Neuronal stem cell (in vitro differentiated cells): ENCODE measurements at regions not wholly inside any gene's neighbourhood (a gene's known extent, or its start where the extent isn't known, plus 50 kb on each side); places are given as distances from the start of the nearest gene placed in this dataset.
"Not testable (repeated sequence)": the region's sequence is repeated elsewhere in the genome, so short reads cannot be mapped to it uniquely, and the experiment has no call there.

Source experiments
- DNase-seq: peaks from one replicate; pipeline ENCODE4 v3.0.0-alpha.2; 2013; ENCODE audit warnings: low spot score
- H2AFZ ChIP-seq: one replicate; pipeline ENCODE4 v1.6.1; 2013; ENCODE audit warnings: mild to moderate bottlenecking, low read length, inconsistent platforms
- H2AK5ac ChIP-seq: 2 replicates; pipeline ENCODE4 v1.6.1; 2013; ENCODE audit warnings: low read depth, mild to moderate bottlenecking, inconsistent platforms, low read length, moderate library complexity, mixed read lengths
- H2BK120ac ChIP-seq: 2 replicates; pipeline ENCODE4 v1.6.1; 2013; ENCODE audit warnings: low read depth, mild to moderate bottlenecking, inconsistent platforms, low read length, moderate library complexity, mixed read lengths
- H2BK12ac ChIP-seq: one replicate; pipeline ENCODE4 v1.6.1; 2013; ENCODE audit warnings: low read length, inconsistent platforms
- H2BK15ac ChIP-seq: 2 replicates; pipeline ENCODE4 v1.6.1; 2013; ENCODE audit warnings: mild to moderate bottlenecking, low read length, inconsistent platforms, mixed read lengths
- H2BK5ac ChIP-seq: one replicate; pipeline ENCODE4 v1.6.1; 2013; ENCODE audit warnings: inconsistent platforms, mild to moderate bottlenecking, low read length, moderate library complexity
- H3K14ac ChIP-seq: one replicate; pipeline ENCODE4 v1.6.1; 2013; ENCODE audit warnings: low read length, inconsistent platforms
- H3K18ac ChIP-seq: 2 replicates; pipeline ENCODE4 v1.6.1; 2013; ENCODE audit warnings: low read length, inconsistent platforms
- H3K23ac ChIP-seq: 2 replicates; pipeline ENCODE4 v1.6.1; 2013; ENCODE audit warnings: low read depth, mild to moderate bottlenecking, mixed read lengths, low read length, inconsistent platforms; ENCODE audit not compliant: poor library complexity
- H3K27ac ChIP-seq: replicated peaks from 3 replicates; pipeline ENCODE4 v1.5.1; 2013; ENCODE audit warnings: low read length, inconsistent platforms
- H3K27me3 ChIP-seq, 3 experiments: 2 replicates each; pipeline ENCODE4 v1.6.1; 2013; ENCODE audit warnings: low read length in 3 of 3, mild to moderate bottlenecking in 2 of 3, inconsistent platforms in 1 of 3, low read depth in 1 of 3, mixed read lengths in 1 of 3, moderate library complexity in 1 of 3; ENCODE audit not compliant: control insufficient read depth in 3 of 3, insufficient read depth in 3 of 3
- H3K36me3 ChIP-seq, 2 donors: replicated peaks in 1 of 2; 2 replicates each; pipeline ENCODE4 v1.6.1; 2013; ENCODE audit warnings: low read length in 2 of 2; ENCODE audit not compliant: control insufficient read depth in 2 of 2, insufficient read depth in 2 of 2
- H3K4ac ChIP-seq: 2 replicates; pipeline ENCODE4 v1.6.1; 2013; ENCODE audit warnings: inconsistent platforms, mild to moderate bottlenecking, low read length, moderate library complexity
- H3K4me1 ChIP-seq, 2 donors: 1 replicate in 1 of 2; 2 replicates in 1 of 2; pipeline ENCODE4 v1.6.1; 2013; ENCODE audit warnings: low read length in 2 of 2, low read depth in 1 of 2; ENCODE audit not compliant: control insufficient read depth in 2 of 2, insufficient read depth in 1 of 2
- H3K4me2 ChIP-seq: one replicate; pipeline ENCODE4 v1.6.1; 2013; ENCODE audit warnings: mild to moderate bottlenecking, low read length, inconsistent platforms; ENCODE audit not compliant: insufficient read depth, poor library complexity, severe bottlenecking
- H3K4me3 ChIP-seq, 2 donors: 2 replicates each; pipeline ENCODE4 v1.5.1; 2013; ENCODE audit warnings: low read length in 2 of 2, mild to moderate bottlenecking in 2 of 2, inconsistent platforms in 1 of 2, moderate library complexity in 1 of 2
- H3K79me1 ChIP-seq: one replicate; pipeline ENCODE4 v1.6.1; 2013; ENCODE audit warnings: low read depth, mild to moderate bottlenecking, inconsistent platforms, low read length, moderate library complexity
- H3K9ac ChIP-seq: one replicate; pipeline ENCODE4 v1.6.1; 2013; ENCODE audit warnings: mild to moderate bottlenecking, low read depth, low read length, inconsistent platforms; ENCODE audit not compliant: poor library complexity
- H3K9me3 ChIP-seq, 2 donors: replicated peaks in 1 of 2; 2 replicates each; pipeline versions ENCODE3 to v1.6.1; 2013; ENCODE audit warnings: low read length in 2 of 2, mild to moderate bottlenecking in 2 of 2, inconsistent platforms in 1 of 2, low read depth in 1 of 2, mixed read lengths in 1 of 2, moderate library complexity in 1 of 2; ENCODE audit not compliant: control insufficient read depth in 2 of 2, insufficient read depth in 1 of 2
- H4K8ac ChIP-seq: one replicate; pipeline ENCODE4 v1.6.1; 2013; ENCODE audit warnings: low read depth, mild to moderate bottlenecking, inconsistent platforms, low read length, moderate library complexity
- H4K91ac ChIP-seq: one replicate; pipeline ENCODE4 v1.6.1; 2013; ENCODE audit warnings: low read length, low read depth, mild to moderate bottlenecking, inconsistent platforms; ENCODE audit not compliant: poor library complexity
- WGBS, 2 donors: extraction: QIAGEN DNeasy Blood & Tissue Kit; methylation state at CpG; one replicate each; pipeline ENCODE4 v1.1.7; 2013; ENCODE audit warnings: missing lambda C conversion rate in 2 of 2, mixed read lengths in 1 of 2; ENCODE audit not compliant: insufficient read length in 2 of 2, insufficient replicate concordance in 1 of 2; ENCODE audit errors: extremely low coverage in 2 of 2; 5-methylcytosine and 5-hydroxymethylcytosine counted together

GRCh38 chr13:84705982-84706710, 823.9 kb upstream of the SLITRK1 start:
- Histone ChIP-seq H2AK5ac (no peak overlapping the region), H3K4ac (no peak overlapping the region), H2BK120ac (no peak overlapping the region), H2BK12ac (no peak overlapping the region), H2AFZ (no peak overlapping the region), H3K4me2 (no peak overlapping the region), H3K9me3 (peaks cover 0 to 2% of the 10 kb centered on the region in 2 donors), H3K27me3 (no peaks in the 10 kb centered on the region), H3K79me1 (no peaks in the 10 kb centered on the region), H2BK15ac (no peak overlapping the region), H3K18ac (no peak overlapping the region), H3K36me3 (no peaks in the 10 kb centered on the region), H3K27ac (no peak overlapping the region), H4K91ac (no peak overlapping the region), H4K8ac (no peak overlapping the region), H2BK5ac (no peak overlapping the region), H3K9ac (no peak overlapping the region), H3K4me1 (no peaks in the 10 kb centered on the region), H3K23ac (no peak overlapping the region), H3K14ac (no peak overlapping the region), H3K4me3 (no peak overlapping the region)
- no CpG with 5 or more reads among the region's 2 CpGs for WGBS, 2 donors
- no peak for DNase-seq

GRCh38 chr13:84702174-84702573, 819.9 kb upstream of the SLITRK1 start:
- Histone ChIP-seq H3K18ac (no peak overlapping the region), H3K79me1 (no peaks in the 10 kb centered on the region), H3K9ac (no peak overlapping the region), H4K91ac (no peak overlapping the region), H3K23ac (no peak overlapping the region), H3K27ac (no peak overlapping the region), H2AFZ (no peak overlapping the region), H2AK5ac (no peak overlapping the region), H3K4me3 (no peak overlapping the region), H3K4me2 (no peak overlapping the region), H2BK120ac (no peak overlapping the region), H4K8ac (no peak overlapping the region), H2BK5ac (no peak overlapping the region), H3K27me3 (no peaks in the 10 kb centered on the region), H2BK12ac (no peak overlapping the region), H3K4ac (no peak overlapping the region), H3K9me3 (peaks cover 0 to 2% of the 10 kb centered on the region in 2 donors), H3K14ac (no peak overlapping the region), H2BK15ac (no peak overlapping the region), H3K4me1 (no peaks in the 10 kb centered on the region), H3K36me3 (no peaks in the 10 kb centered on the region)
- no peak for DNase-seq
- WGBS, 2 donors = no CpG with 5 or more reads among the region's 11 CpGs

GRCh38 chr13:84697591-84697990, 815.3 kb upstream of the SLITRK1 start:
- H2BK15ac ChIP-seq, H3K14ac ChIP-seq, H3K23ac ChIP-seq, H3K4me2 ChIP-seq, H2BK5ac ChIP-seq, H3K9me3 ChIP-seq, H2AK5ac ChIP-seq, H4K91ac ChIP-seq, H2BK120ac ChIP-seq, H3K4me1 ChIP-seq, DNase-seq, H3K36me3 ChIP-seq, H3K27me3 ChIP-seq, H3K9ac ChIP-seq, H3K4me3 ChIP-seq, H3K27ac ChIP-seq, H2BK12ac ChIP-seq, H4K8ac ChIP-seq, H2AFZ ChIP-seq, H3K18ac ChIP-seq, H3K4ac ChIP-seq, H3K79me1 ChIP-seq: not testable (repeated sequence)
- no CpG with 5 or more reads among the region's 1 CpG for WGBS, 2 donors

- H4K91ac ChIP-seq = no peak overlapping the region
- H2AFZ ChIP-seq = no peak overlapping the region
- no peaks in the 10 kb centered on the region for H3K4me1 ChIP-seq
- no peaks in the 10 kb centered on the region for H3K27me3 ChIP-seq
- no peak overlapping the region for H3K4me2 ChIP-seq
- H3K27ac ChIP-seq = no peak overlapping the region
- H4K8ac ChIP-seq = no peak overlapping the region
- H3K4me3 ChIP-seq = no peak overlapping the region
- no peak overlapping the region for H2AK5ac ChIP-seq
- no peak for DNase-seq
- no peaks in the 10 kb centered on the region for H3K79me1 ChIP-seq
- H2BK15ac ChIP-seq = no peak overlapping the region
- no peak overlapping the region for H3K18ac ChIP-seq
- no peak overlapping the region for H2BK120ac ChIP-seq
- no peak overlapping the region for H2BK5ac ChIP-seq
- H3K9ac ChIP-seq = no peak overlapping the region
- no peaks in the 10 kb centered on the region for H3K9me3 ChIP-seq
- no peaks in the 10 kb centered on the region for H3K36me3 ChIP-seq
- no peak overlapping the region for H2BK12ac ChIP-seq
- H3K4ac ChIP-seq = no peak overlapping the region
- no peak overlapping the region for H3K14ac ChIP-seq
- no peak overlapping the region for H3K23ac ChIP-seq
- no CpG with 5 or more reads among the region's 5 CpGs for WGBS, 2 donors
Measured at GRCh38 chr13:84686973-84687372, 804.7 kb upstream of the SLITRK1 start.
